Fibroblast of the conjunctiva (primary cell): ENCODE measurements at regions not wholly inside any gene's neighbourhood (a gene's known extent, or its start where the extent isn't known, plus 50 kb on each side); places are given as distances from the start of the nearest gene placed in this dataset.
"Not testable (repeated sequence)": the region's sequence is repeated elsewhere in the genome, so short reads cannot be mapped to it uniquely, and the experiment has no call there.

Experiments
- DNase-seq: peaks from one replicate; pipeline ENCODE4 v3.0.0-alpha.2; 2010; ENCODE audit warnings: low read depth

- no peak for DNase-seq
Observed at GRCh38 chr11:15660496-15660895, 545.8 kb downstream of the INSC start.

GRCh38 chr11:15662285-15662684, 547.6 kb downstream of the INSC start:
- no peak for DNase-seq

- DNase-seq, result no peak
Observed at GRCh38 chr11:15663777-15664218, 549.1 kb downstream of the INSC start.

GRCh38 chr11:15665368-15665871, 550.7 kb downstream of the INSC start:
- DNase-seq, result no peak

- DNase-seq, result no peak
Observed at GRCh38 chr11:15667127-15667725, 552.5 kb downstream of the INSC start.

- no peak for DNase-seq
Observed at GRCh38 chr11:15668718-15669117, 554.0 kb downstream of the INSC start.

- no peak for DNase-seq
Observed at GRCh38 chr11:15670520-15671070, 555.9 kb downstream of the INSC start.

- DNase-seq, result no peak
Observed at GRCh38 chr11:15671216-15671615, 556.5 kb downstream of the INSC start.

- no peak for DNase-seq
Observed at GRCh38 chr11:15672825-15673224, 558.1 kb downstream of the INSC start.

- DNase-seq, result no peak
Observed at GRCh38 chr11:15673408-15673831, 558.7 kb downstream of the INSC start.

- DNase-seq, result no peak
Observed at GRCh38 chr11:15674756-15675155, 560.0 kb downstream of the INSC start.

GRCh38 chr11:15675683-15676082, 561.0 kb downstream of the INSC start:
- DNase-seq, result no peak

GRCh38 chr11:15677181-15677580, 562.5 kb downstream of the INSC start:
- no peak for DNase-seq

GRCh38 chr11:15683528-15683927, 568.8 kb downstream of the INSC start:
- no peak for DNase-seq

GRCh38 chr11:15685306-15685705, 570.6 kb downstream of the INSC start:
- DNase-seq, result no peak

- DNase-seq, result not testable (repeated sequence)
Observed at GRCh38 chr11:15686259-15686658, 571.5 kb downstream of the INSC start.

GRCh38 chr11:15687342-15687741, 572.6 kb downstream of the INSC start:
- DNase-seq, result no peak

GRCh38 chr11:15688351-15688792, 573.6 kb downstream of the INSC start:
- DNase-seq, result no peak

- no peak for DNase-seq
Observed at GRCh38 chr11:15690320-15690719, 575.6 kb downstream of the INSC start.

- no peak for DNase-seq
Observed at GRCh38 chr11:15692739-15693138, 578.0 kb downstream of the INSC start.

- no peak for DNase-seq
Observed at GRCh38 chr11:15695096-15695721, 580.5 kb downstream of the INSC start.

- no peak for DNase-seq
Observed at GRCh38 chr11:15696069-15696468, 581.3 kb downstream of the INSC start.

GRCh38 chr11:15697437-15698236, 582.9 kb downstream of the INSC start:
- DNase-seq, result no peak
